H9 (cell line): ENCODE measurements at regions not wholly inside any gene's neighbourhood (a gene's known extent, or its start where the extent isn't known, plus 50 kb on each side); places are given as distances from the start of the nearest gene placed in this dataset.

Source experiments
- DNase-seq: peaks from one replicate; pipeline ENCODE4 v3.0.0-alpha.2; 2017
- H2AFZ ChIP-seq: one replicate; pipeline ENCODE4 v1.6.1; 2013; ENCODE audit warnings: mild to moderate bottlenecking, low read length, control low read depth, moderate library complexity
- H2AK5ac ChIP-seq: 2 replicates; pipeline ENCODE4 v1.6.1; 2013; ENCODE audit warnings: low read length, control low read depth, mixed read lengths; ENCODE audit not compliant: insufficient read length
- H2BK120ac ChIP-seq: one replicate; pipeline ENCODE4 v1.6.1; 2013; ENCODE audit warnings: low read depth, mild to moderate bottlenecking, low read length, control low read depth, inconsistent platforms; ENCODE audit not compliant: poor library complexity, severe bottlenecking
- H2BK12ac ChIP-seq: 2 replicates; pipeline ENCODE4 v1.6.1; 2013; ENCODE audit warnings: low read length, control low read depth, mixed read lengths, low read depth; ENCODE audit not compliant: insufficient read length
- H2BK15ac ChIP-seq: 2 replicates; pipeline ENCODE4 v1.6.1; 2013; ENCODE audit warnings: low read depth, low read length, control low read depth
- H2BK20ac ChIP-seq: one replicate; pipeline ENCODE4 v1.6.1; 2013; ENCODE audit warnings: low read depth, mild to moderate bottlenecking, low read length, control low read depth, inconsistent platforms; ENCODE audit not compliant: poor library complexity, severe bottlenecking
- H2BK5ac ChIP-seq: 2 replicates; pipeline ENCODE4 v1.6.1; 2013; ENCODE audit warnings: low read length, control low read depth, mixed read lengths; ENCODE audit not compliant: insufficient read length
- H3K14ac ChIP-seq: 2 replicates; pipeline ENCODE4 v1.6.1; 2013; ENCODE audit warnings: low read length, control low read depth; ENCODE audit not compliant: insufficient read depth
- H3K18ac ChIP-seq: 2 replicates; pipeline ENCODE4 v1.6.1; 2013; ENCODE audit warnings: low read depth, mild to moderate bottlenecking, mixed read lengths, low read length, control low read depth; ENCODE audit not compliant: insufficient read length
- H3K23ac ChIP-seq: 2 replicates; pipeline ENCODE4 v1.6.1; 2013; ENCODE audit warnings: low read length, control low read depth, mixed read lengths, low read depth; ENCODE audit not compliant: insufficient read length
- H3K23me2 ChIP-seq: 2 replicates; pipeline ENCODE4 v1.6.1; 2013; ENCODE audit warnings: low read depth, mild to moderate bottlenecking, mixed read lengths, low read length, control low read depth; ENCODE audit not compliant: insufficient read length, poor library complexity, severe bottlenecking
- H3K27ac ChIP-seq: 2 replicates; pipeline ENCODE4 v1.5.1; 2013; ENCODE audit warnings: low read length, control low read depth, mixed read lengths, low read depth; ENCODE audit not compliant: insufficient read length
- H3K27me3 ChIP-seq: 2 replicates; pipeline ENCODE4 v1.6.1; 2013; ENCODE audit warnings: low read length, control low read depth, inconsistent platforms; ENCODE audit not compliant: insufficient read depth
- H3K4ac ChIP-seq: 2 replicates; pipeline ENCODE4 v1.6.1; 2013; ENCODE audit warnings: low read depth, mild to moderate bottlenecking, control low read depth, inconsistent platforms, low read length, moderate library complexity
- H3K4me1 ChIP-seq: 2 replicates; pipeline ENCODE4 v1.6.1; 2013; ENCODE audit warnings: low read length, control low read depth, inconsistent platforms; ENCODE audit not compliant: insufficient read depth
- H3K4me2 ChIP-seq: 2 replicates; pipeline ENCODE4 v1.6.1; 2013; ENCODE audit warnings: low read length, control low read depth, mixed read lengths; ENCODE audit not compliant: insufficient read length, insufficient read depth
- H3K56ac ChIP-seq: 2 replicates; pipeline ENCODE4 v1.6.1; 2013; ENCODE audit warnings: low read depth, mild to moderate bottlenecking, mixed read lengths, low read length, control low read depth; ENCODE audit not compliant: insufficient read length
- H3K79me1 ChIP-seq: 2 replicates; pipeline ENCODE4 v1.6.1; 2013; ENCODE audit warnings: low read depth, mild to moderate bottlenecking, moderate library complexity, low read length, control low read depth, inconsistent platforms; ENCODE audit not compliant: insufficient read depth, poor library complexity, severe bottlenecking
- H3K79me2 ChIP-seq: 2 replicates; pipeline ENCODE4 v1.6.1; 2013; ENCODE audit warnings: low read length, control low read depth, inconsistent platforms; ENCODE audit not compliant: insufficient read depth
- H3K9ac ChIP-seq: 2 replicates; pipeline ENCODE4 v1.6.1; 2013; ENCODE audit warnings: low read length, control low read depth, mixed read lengths; ENCODE audit not compliant: insufficient read length; ENCODE audit errors: extremely low read depth
- H3K9me3 ChIP-seq: one replicate; pipeline ENCODE4 v1.6.1; 2013; ENCODE audit warnings: low read depth, low read length, inconsistent platforms; ENCODE audit not compliant: control insufficient read depth
- H3T11ph ChIP-seq: one replicate; pipeline ENCODE4 v1.6.1; 2013; ENCODE audit warnings: mild to moderate bottlenecking, low read length, control low read depth, inconsistent platforms
- H4K20me1 ChIP-seq: one replicate; pipeline ENCODE4 v1.6.1; 2013; ENCODE audit not compliant: control insufficient read depth, insufficient read length, insufficient read depth
- H4K5ac ChIP-seq: 2 replicates; pipeline ENCODE4 v1.6.1; 2013; ENCODE audit warnings: low read depth, mild to moderate bottlenecking, mixed read lengths, low read length, control low read depth; ENCODE audit not compliant: insufficient read length
- H4K8ac ChIP-seq: replicated peaks from 2 replicates; pipeline ENCODE4 v1.6.1; 2013; ENCODE audit warnings: low read length, control low read depth, mixed read lengths, low read depth; ENCODE audit not compliant: insufficient read length
- H4K91ac ChIP-seq: 2 replicates; pipeline ENCODE4 v1.6.1; 2013; ENCODE audit warnings: low read depth, mild to moderate bottlenecking, moderate library complexity, mixed read lengths, low read length, control low read depth; ENCODE audit not compliant: insufficient read length
- H3K27ac Mint-ChIP-seq, 3 experiments: 2 replicates in 2 of 3; 3 replicates in 1 of 3; pipeline ENCODE4 v1.8.0; 2020 to 2021; ENCODE audit warnings: mixed read lengths in 3 of 3, mild to moderate bottlenecking in 1 of 3, moderate library complexity in 1 of 3
- H3K27me3 Mint-ChIP-seq: 2 replicates; pipeline ENCODE4 v1.8.0; 2021; ENCODE audit warnings: low read depth, mild to moderate bottlenecking, moderate library complexity, mixed read lengths
- H3K36me3 Mint-ChIP-seq, 3 experiments: 2 replicates in 2 of 3; 3 replicates in 1 of 3; pipeline ENCODE4 v1.8.0; 2020 to 2021; ENCODE audit warnings: low read depth in 3 of 3, mixed read lengths in 3 of 3; ENCODE audit not compliant: insufficient read depth in 1 of 3
- H3K4me1 Mint-ChIP-seq, 2 experiments: 2 replicates each; pipeline ENCODE4 v1.8.0; 2020; ENCODE audit warnings: mixed read lengths in 2 of 2
- H3K4me3 Mint-ChIP-seq, 2 experiments: 2 replicates in 1 of 2; 3 replicates in 1 of 2; pipeline ENCODE4 v1.8.0; 2020 to 2021; ENCODE audit warnings: mild to moderate bottlenecking in 2 of 2, mixed read lengths in 2 of 2, moderate library complexity in 1 of 2
- H3K9me3 Mint-ChIP-seq, 2 experiments: 2 replicates in 1 of 2; 3 replicates in 1 of 2; pipeline ENCODE4 v1.8.0; 2020; ENCODE audit warnings: mild to moderate bottlenecking in 2 of 2, mixed read lengths in 2 of 2, moderate library complexity in 1 of 2
- WGBS: extraction: QIAGEN DNeasy Blood & Tissue Kit; methylation state at CpG from one replicate; pipeline ENCODE4 v1.1.7; 2013; ENCODE audit warnings: missing lambda C conversion rate, low lambda C conversion rate, mixed read lengths; ENCODE audit not compliant: insufficient read length; ENCODE audit errors: extremely low coverage; 5-methylcytosine and 5-hydroxymethylcytosine counted together
- TF ChIP-seq, protein P1 (sequence below): fragments of 200-600 bp; sonication (generic); conservative IDR thresholded peaks from 3 replicates; pipeline ENCODE4 v1.8.0; 2021; ENCODE audit warnings: antibody characterized with exemption, mild to moderate bottlenecking

DNA sequence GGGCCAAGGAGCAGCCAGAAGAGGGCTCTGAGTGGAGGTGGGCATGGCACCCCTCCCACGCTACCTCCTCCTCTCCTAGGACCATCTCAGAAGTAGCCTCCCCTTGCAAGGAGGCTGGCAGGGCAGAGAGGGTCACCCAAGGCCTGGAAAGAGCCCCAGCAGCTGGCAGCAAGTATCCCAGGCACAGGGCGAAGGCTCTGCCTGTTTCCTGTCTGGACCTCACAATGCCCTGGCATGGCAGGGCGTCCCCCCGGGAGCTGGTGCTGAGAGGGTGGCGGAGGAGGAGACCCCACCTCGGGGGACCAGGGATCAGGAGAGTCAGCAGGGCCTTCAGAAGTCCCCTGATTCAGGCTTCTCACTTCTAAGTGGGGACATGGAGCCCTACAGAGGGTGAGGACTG lies 66.2 kb upstream of the TAF1B start:
- no peak overlapping the region for H3K27ac ChIP-seq
- TF ChIP-seq, protein P1, sequence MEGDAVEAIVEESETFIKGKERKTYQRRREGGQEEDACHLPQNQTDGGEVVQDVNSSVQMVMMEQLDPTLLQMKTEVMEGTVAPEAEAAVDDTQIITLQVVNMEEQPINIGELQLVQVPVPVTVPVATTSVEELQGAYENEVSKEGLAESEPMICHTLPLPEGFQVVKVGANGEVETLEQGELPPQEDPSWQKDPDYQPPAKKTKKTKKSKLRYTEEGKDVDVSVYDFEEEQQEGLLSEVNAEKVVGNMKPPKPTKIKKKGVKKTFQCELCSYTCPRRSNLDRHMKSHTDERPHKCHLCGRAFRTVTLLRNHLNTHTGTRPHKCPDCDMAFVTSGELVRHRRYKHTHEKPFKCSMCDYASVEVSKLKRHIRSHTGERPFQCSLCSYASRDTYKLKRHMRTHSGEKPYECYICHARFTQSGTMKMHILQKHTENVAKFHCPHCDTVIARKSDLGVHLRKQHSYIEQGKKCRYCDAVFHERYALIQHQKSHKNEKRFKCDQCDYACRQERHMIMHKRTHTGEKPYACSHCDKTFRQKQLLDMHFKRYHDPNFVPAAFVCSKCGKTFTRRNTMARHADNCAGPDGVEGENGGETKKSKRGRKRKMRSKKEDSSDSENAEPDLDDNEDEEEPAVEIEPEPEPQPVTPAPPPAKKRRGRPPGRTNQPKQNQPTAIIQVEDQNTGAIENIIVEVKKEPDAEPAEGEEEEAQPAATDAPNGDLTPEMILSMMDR = no peak
- H3K23ac ChIP-seq = no peak overlapping the region
- H3K9me3 ChIP-seq = no peaks in the 10 kb centered on the region
- no peaks in the 10 kb centered on the region for H3K79me1 ChIP-seq
- no peak overlapping the region for H2BK12ac ChIP-seq
- H2BK15ac ChIP-seq = no peak overlapping the region
- H3K23me2 ChIP-seq = no peaks in the 10 kb centered on the region
- H3K4me3 Mint-ChIP-seq = no peak overlapping the region
- no peak overlapping the region; the same call in 1 of the 2 replicates for H3K14ac ChIP-seq
- no peaks in the 10 kb centered on the region for H3K79me2 ChIP-seq
- WGBS = no CpG with 5 or more reads among the region's 6 CpGs
- no peaks in the 10 kb centered on the region for H3K27me3 ChIP-seq
- no peak overlapping the region for H2AFZ ChIP-seq
- H3K9me3 Mint-ChIP-seq = peaks cover 0 to 2% of the 10 kb centered on the region in 2 experiments; a peak in 2 of 5 replicates
- H3K27me3 Mint-ChIP-seq = peaks cover 2% of the 10 kb centered on the region
- H4K5ac ChIP-seq = no peak overlapping the region
- no peak overlapping the region for H2BK20ac ChIP-seq
- no peaks in the 10 kb centered on the region for H3K36me3 Mint-ChIP-seq
- H3K27ac Mint-ChIP-seq = no peak overlapping the region
- H3K18ac ChIP-seq = no peak overlapping the region
- no peak overlapping the region for H3K9ac ChIP-seq
- no peak overlapping the region for H3K4ac ChIP-seq
- no peak overlapping the region for H3K56ac ChIP-seq
- DNase-seq = no peak
- no peak overlapping the region for H3K4me2 ChIP-seq
- no peak overlapping the region for H2BK120ac ChIP-seq
- no peak overlapping the region for H2BK5ac ChIP-seq
- H2AK5ac ChIP-seq = no peak overlapping the region
- no peak overlapping the region for H4K91ac ChIP-seq
- no peaks in the 10 kb centered on the region for H4K20me1 ChIP-seq
- no peak overlapping the region for H4K8ac ChIP-seq
- no peak overlapping the region for H3T11ph ChIP-seq
- peaks cover 0 to 12% of the 10 kb centered on the region in 2 experiments; a peak in 3 of 4 replicates for H3K4me1 Mint-ChIP-seq
- no peaks in the 10 kb centered on the region for H3K4me1 ChIP-seq
